LNCAP (cell line): ENCODE measurements at regions not wholly inside any gene's neighbourhood (a gene's known extent, or its start where the extent isn't known, plus 50 kb on each side); places are given as distances from the start of the nearest gene placed in this dataset.

ENCODE experiments used
- TF ChIP-seq, protein P1 (sequence below): fragments of 450-650 bp; IDR thresholded peaks from 2 replicates; pipeline ENCODE4 v1.5.1; 2017; ENCODE audit warnings: mild to moderate bottlenecking

DNA sequence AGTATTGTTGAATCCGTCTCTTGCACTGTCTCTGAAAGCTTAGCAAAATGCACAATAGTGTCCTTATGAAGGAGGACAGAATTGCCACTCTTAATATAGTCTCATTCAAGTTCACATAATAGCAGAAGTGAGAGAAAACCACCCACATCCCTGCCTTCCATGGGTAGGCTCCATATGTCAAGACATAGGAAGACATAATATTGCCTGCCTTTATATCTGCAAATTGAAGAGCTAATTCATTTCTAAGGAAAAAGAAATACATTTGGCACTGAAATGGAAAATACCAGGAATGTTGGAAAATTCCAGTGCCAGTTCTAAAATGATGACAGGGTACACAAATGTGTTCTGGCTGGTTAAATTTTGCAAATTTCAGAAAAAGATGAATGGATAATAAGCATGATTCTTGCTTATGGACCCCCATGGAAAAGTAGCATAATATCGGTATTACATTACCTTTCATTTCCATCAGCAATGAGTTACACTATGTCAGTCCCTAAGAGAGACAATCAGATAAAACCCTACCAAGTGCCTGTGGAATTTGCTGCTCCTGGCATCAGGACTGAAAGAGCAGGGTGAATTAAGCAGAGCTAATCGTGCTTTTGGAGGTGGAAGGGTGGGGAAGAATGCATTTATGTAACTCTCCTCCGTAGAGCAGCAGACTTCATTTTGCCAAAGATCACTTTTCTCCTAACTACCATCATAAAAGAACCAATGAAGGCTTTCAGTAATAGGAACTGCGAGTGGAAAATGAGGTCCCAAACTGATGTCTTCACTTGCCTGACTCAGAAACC is 312.6 kb downstream of the FGFR2 start:
- TF ChIP-seq, protein P1, sequence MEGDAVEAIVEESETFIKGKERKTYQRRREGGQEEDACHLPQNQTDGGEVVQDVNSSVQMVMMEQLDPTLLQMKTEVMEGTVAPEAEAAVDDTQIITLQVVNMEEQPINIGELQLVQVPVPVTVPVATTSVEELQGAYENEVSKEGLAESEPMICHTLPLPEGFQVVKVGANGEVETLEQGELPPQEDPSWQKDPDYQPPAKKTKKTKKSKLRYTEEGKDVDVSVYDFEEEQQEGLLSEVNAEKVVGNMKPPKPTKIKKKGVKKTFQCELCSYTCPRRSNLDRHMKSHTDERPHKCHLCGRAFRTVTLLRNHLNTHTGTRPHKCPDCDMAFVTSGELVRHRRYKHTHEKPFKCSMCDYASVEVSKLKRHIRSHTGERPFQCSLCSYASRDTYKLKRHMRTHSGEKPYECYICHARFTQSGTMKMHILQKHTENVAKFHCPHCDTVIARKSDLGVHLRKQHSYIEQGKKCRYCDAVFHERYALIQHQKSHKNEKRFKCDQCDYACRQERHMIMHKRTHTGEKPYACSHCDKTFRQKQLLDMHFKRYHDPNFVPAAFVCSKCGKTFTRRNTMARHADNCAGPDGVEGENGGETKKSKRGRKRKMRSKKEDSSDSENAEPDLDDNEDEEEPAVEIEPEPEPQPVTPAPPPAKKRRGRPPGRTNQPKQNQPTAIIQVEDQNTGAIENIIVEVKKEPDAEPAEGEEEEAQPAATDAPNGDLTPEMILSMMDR: no peak

DNA sequence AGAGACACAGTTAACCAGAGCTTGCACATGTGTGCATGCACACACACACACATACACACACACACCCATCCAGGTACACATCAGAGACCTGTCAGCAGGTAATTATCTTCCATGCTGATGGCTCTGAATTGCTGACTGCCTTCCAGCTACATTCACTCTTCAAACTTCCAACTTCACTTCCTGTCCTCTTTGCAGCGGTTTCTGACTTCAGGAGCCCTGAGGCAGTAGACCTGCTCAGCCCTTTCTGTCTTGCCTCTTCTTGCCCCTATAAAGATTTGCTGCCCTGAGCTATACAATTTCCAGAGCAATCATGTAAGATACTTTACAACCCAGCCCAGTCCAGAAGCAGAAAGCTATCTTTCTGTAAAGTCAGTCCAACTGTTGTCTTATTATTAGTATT is 310.2 kb downstream of the FGFR2 start:
- TF ChIP-seq, protein P1: no peak

DNA sequence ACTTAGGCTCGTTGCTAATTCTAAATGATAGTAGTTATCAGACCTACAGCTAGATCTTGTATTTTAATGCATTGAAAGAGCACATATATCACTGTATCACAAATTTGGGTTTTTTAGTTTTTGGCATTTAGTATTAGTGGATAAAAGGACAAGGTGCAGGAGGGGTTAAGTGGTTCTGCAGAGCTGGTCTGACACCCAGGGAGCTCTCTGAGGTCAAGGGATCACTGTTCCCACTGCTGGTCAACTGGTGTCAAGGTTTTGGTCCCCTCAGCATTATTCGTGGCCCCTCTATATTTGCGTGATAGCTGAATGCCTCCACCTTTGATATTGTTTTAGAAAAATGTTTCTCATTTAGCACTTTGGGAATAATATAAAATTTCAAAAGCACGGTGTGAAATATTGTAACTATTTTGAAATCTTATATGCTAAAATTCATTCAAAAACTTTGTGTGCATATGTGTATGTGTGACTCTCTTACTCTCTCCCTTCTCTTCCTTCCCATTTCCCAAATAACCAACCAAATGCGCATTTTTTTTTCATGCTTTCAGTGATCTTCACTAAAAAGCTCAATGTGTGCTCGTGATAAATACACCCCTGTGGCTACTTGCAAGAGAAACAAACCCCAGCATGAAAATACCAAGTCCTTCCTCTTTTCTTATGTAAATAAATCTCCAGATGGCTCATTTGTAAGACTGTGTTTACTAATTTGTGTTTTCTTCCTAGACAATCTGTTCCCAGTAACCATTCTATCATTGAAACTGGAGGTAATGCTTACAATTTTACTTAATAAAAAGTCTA is 309.2 kb downstream of the FGFR2 start:
- TF ChIP-seq, protein P1: no peak

DNA sequence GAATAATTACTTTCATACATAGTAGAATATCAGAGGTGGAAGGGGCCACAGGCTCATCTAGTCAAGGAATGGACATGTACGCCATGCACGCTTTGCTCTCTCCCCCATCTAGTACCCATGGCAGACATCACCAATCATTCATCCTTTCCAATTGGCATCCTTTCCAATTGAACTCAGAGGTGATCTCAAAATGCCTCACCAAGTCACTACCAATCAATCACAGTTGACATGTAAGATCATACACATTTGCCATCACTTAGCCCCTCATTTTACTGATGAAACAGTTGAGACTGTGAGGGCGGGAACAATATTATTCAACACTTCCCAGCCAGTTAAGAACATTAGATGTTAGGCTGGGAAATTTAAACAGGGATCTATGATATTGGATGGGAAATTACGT is 308.4 kb downstream of the FGFR2 start:
- TF ChIP-seq, protein P1: no peak

DNA sequence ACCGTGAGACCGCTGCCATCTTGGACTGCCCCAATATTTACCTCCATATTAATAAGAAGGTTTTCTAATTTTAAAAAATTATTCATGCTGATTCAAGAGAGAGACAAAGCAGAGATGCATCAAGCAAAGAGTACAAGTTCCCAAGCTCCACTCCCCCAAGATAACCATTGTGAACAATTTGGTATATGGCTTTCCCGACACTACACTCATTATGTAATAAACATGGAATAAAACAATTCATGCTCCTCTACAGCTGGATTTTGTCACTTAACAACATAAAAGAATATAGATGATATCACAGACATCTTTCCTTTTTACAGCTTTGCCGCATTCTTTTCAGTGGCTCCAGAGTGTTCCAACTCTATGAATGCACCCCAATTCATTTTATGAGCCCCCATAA is 307.6 kb downstream of the FGFR2 start:
- TF ChIP-seq, protein P1: no peak

DNA sequence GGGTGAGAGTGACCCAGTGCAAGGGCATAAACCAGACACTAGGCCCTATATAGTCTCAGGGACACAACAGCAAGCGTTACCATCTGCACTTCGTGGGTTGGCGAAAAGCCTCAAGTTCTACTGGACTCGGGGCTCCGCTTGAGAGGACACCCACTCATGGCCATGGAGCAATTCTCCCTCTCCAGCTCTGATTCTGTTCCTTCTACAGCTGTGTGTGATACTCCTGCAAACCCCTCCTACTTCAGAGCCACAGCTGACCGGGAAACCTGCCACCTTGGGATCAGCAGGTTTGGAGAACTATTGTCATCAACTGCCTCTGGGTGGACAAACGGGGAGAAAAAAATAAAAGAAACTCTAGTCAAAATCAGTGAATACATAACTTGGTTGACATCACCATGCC is 306.9 kb downstream of the FGFR2 start:
- TF ChIP-seq, protein P1: no peak

DNA sequence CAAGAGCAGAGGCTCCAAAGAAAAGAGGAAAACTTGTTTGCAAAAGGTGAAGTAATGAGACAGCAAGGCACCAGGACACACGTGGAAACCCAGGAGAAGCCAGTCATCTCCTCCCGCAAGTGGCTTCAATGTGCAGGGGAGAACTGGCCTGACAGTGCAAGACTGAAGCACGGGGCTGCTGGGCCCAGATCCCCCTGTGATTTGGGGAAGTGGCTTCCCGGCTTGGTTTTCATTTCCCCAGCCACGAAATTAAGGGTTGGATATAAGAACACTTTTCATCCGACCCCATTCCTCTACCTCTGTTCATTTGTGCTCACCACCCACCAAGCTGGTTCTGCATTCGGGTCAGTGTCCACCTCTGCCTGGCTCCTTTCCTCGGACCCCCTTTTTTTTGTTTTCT is 306.4 kb downstream of the FGFR2 start:
- TF ChIP-seq, protein P1: no peak
